ENCODE measurements at regions not wholly inside any gene's neighbourhood (a gene's known extent, or its start where the extent isn't known, plus 50 kb on each side); places are given as distances from the start of the nearest gene placed in this dataset.

GRCh38 chr11:70912226-70912840 lies 340.0 kb downstream of the SHANK2 start:
- H3K9ac ChIP-seq (ENCODE audit: low read depth in 1 of 2, low read length in 2 of 2): no peak overlapping the region
- H3K36me3 ChIP-seq (ENCODE audit: control insufficient read depth in 2 of 2, insufficient read depth in 2 of 2, low read length in 2 of 2): no peaks in the 10 kb centered on the region
- no peaks in the 10 kb centered on the region for H3K9me3 ChIP-seq (ENCODE audit: control insufficient read depth in 2 of 2, low read length in 2 of 2)
- H3K27ac ChIP-seq (ENCODE audit: low read depth in 2 of 2, low read length in 2 of 2): no peak overlapping the region
- peaks cover 4 to 7% of the 10 kb centered on the region in 2 donors for H3K4me1 ChIP-seq (ENCODE audit: control insufficient read depth in 2 of 2, insufficient read depth in 2 of 2, low read length in 2 of 2)
- H3K27me3 ChIP-seq (ENCODE audit: control insufficient read depth in 2 of 2, insufficient read depth in 2 of 2, low read length in 2 of 2): peaks cover 0 to 3% of the 10 kb centered on the region in 2 donors
- H3K4me3 ChIP-seq (ENCODE audit: low read length in 2 of 2): no peak overlapping the region

GRCh38 chr11:70913715-70914231 lies 338.6 kb downstream of the SHANK2 start:
- Histone ChIP-seq H3K9me3 (ENCODE audit: control insufficient read depth in 2 of 2, low read length in 2 of 2) (no peaks in the 10 kb centered on the region), H3K4me3 (ENCODE audit: low read length in 2 of 2) (no peak overlapping the region), H3K27ac (ENCODE audit: low read depth in 2 of 2, low read length in 2 of 2) (peak overlapping the region; percentile 62 to 65), H3K9ac (ENCODE audit: low read depth in 1 of 2, low read length in 2 of 2) (peak overlapping the region in 1 of 2 donors; percentile 20), H3K36me3 (ENCODE audit: control insufficient read depth in 2 of 2, insufficient read depth in 2 of 2, low read length in 2 of 2) (no peaks in the 10 kb centered on the region), H3K4me1 (ENCODE audit: control insufficient read depth in 2 of 2, insufficient read depth in 2 of 2, low read length in 2 of 2) (peaks cover 4 to 7% of the 10 kb centered on the region in 2 donors), H3K27me3 (ENCODE audit: control insufficient read depth in 2 of 2, insufficient read depth in 2 of 2, low read length in 2 of 2) (peaks cover 0 to 3% of the 10 kb centered on the region in 2 donors)

GRCh38 chr11:70914496-70914895 lies 337.9 kb downstream of the SHANK2 start:
- Histone ChIP-seq H3K27me3 (ENCODE audit: control insufficient read depth in 2 of 2, insufficient read depth in 2 of 2, low read length in 2 of 2) (peaks cover 0 to 3% of the 10 kb centered on the region in 2 donors), H3K4me3 (ENCODE audit: low read length in 2 of 2) (no peak overlapping the region), H3K36me3 (ENCODE audit: control insufficient read depth in 2 of 2, insufficient read depth in 2 of 2, low read length in 2 of 2) (no peaks in the 10 kb centered on the region), H3K27ac (ENCODE audit: low read depth in 2 of 2, low read length in 2 of 2) (peak overlapping the region; percentile 62 to 65), H3K4me1 (ENCODE audit: control insufficient read depth in 2 of 2, insufficient read depth in 2 of 2, low read length in 2 of 2) (peaks cover 4 to 7% of the 10 kb centered on the region in 2 donors), H3K9ac (ENCODE audit: low read depth in 1 of 2, low read length in 2 of 2) (no peak overlapping the region), H3K9me3 (ENCODE audit: control insufficient read depth in 2 of 2, low read length in 2 of 2) (no peaks in the 10 kb centered on the region)

- peaks cover 0 to 3% of the 10 kb centered on the region in 2 donors for H3K27me3 ChIP-seq (ENCODE audit: control insufficient read depth in 2 of 2, insufficient read depth in 2 of 2, low read length in 2 of 2)
- no peak overlapping the region for H3K9ac ChIP-seq (ENCODE audit: low read depth in 1 of 2, low read length in 2 of 2)
- H3K4me1 ChIP-seq (ENCODE audit: control insufficient read depth in 2 of 2, insufficient read depth in 2 of 2, low read length in 2 of 2): peaks cover 4 to 7% of the 10 kb centered on the region in 2 donors
- no peak overlapping the region for H3K4me3 ChIP-seq (ENCODE audit: low read length in 2 of 2)
- H3K9me3 ChIP-seq (ENCODE audit: control insufficient read depth in 2 of 2, low read length in 2 of 2): no peaks in the 10 kb centered on the region
- no peaks in the 10 kb centered on the region for H3K36me3 ChIP-seq (ENCODE audit: control insufficient read depth in 2 of 2, insufficient read depth in 2 of 2, low read length in 2 of 2)
- no peak overlapping the region for H3K27ac ChIP-seq (ENCODE audit: low read depth in 2 of 2, low read length in 2 of 2)
Observed at GRCh38 chr11:70915158-70915985, 337.0 kb downstream of the SHANK2 start.

- Histone ChIP-seq H3K27me3 (ENCODE audit: control insufficient read depth in 2 of 2, insufficient read depth in 2 of 2, low read length in 2 of 2) (peaks cover 0 to 3% of the 10 kb centered on the region in 2 donors), H3K9ac (ENCODE audit: low read depth in 1 of 2, low read length in 2 of 2) (no peak overlapping the region), H3K4me1 (ENCODE audit: control insufficient read depth in 2 of 2, insufficient read depth in 2 of 2, low read length in 2 of 2) (peaks cover 4 to 7% of the 10 kb centered on the region in 2 donors), H3K4me3 (ENCODE audit: low read length in 2 of 2) (no peak overlapping the region), H3K36me3 (ENCODE audit: control insufficient read depth in 2 of 2, insufficient read depth in 2 of 2, low read length in 2 of 2) (no peaks in the 10 kb centered on the region), H3K9me3 (ENCODE audit: control insufficient read depth in 2 of 2, low read length in 2 of 2) (no peaks in the 10 kb centered on the region), H3K27ac (ENCODE audit: low read depth in 2 of 2, low read length in 2 of 2) (no peak overlapping the region)
Observed at GRCh38 chr11:70916351-70916750, 336.0 kb downstream of the SHANK2 start.

- Histone ChIP-seq H3K4me1 (ENCODE audit: control insufficient read depth in 2 of 2, insufficient read depth in 2 of 2, low read length in 2 of 2) (peaks cover 4 to 7% of the 10 kb centered on the region in 2 donors), H3K27ac (ENCODE audit: low read depth in 2 of 2, low read length in 2 of 2) (no peak overlapping the region), H3K27me3 (ENCODE audit: control insufficient read depth in 2 of 2, insufficient read depth in 2 of 2, low read length in 2 of 2) (peaks cover 0 to 3% of the 10 kb centered on the region in 2 donors), H3K36me3 (ENCODE audit: control insufficient read depth in 2 of 2, insufficient read depth in 2 of 2, low read length in 2 of 2) (no peaks in the 10 kb centered on the region), H3K9me3 (ENCODE audit: control insufficient read depth in 2 of 2, low read length in 2 of 2) (peaks cover 0 to 2% of the 10 kb centered on the region in 2 donors), H3K9ac (ENCODE audit: low read depth in 1 of 2, low read length in 2 of 2) (no peak overlapping the region), H3K4me3 (ENCODE audit: low read length in 2 of 2) (no peak overlapping the region)
Observed at GRCh38 chr11:70918242-70918641, 334.1 kb downstream of the SHANK2 start.

GRCh38 chr11:70921804-70922203 lies 330.6 kb downstream of the SHANK2 start:
- H3K9ac ChIP-seq (ENCODE audit: low read depth in 1 of 2, low read length in 2 of 2): no peak overlapping the region
- H3K27ac ChIP-seq (ENCODE audit: low read depth in 2 of 2, low read length in 2 of 2): no peak overlapping the region
- no peaks in the 10 kb centered on the region for H3K4me1 ChIP-seq (ENCODE audit: control insufficient read depth in 2 of 2, insufficient read depth in 2 of 2, low read length in 2 of 2)
- H3K27me3 ChIP-seq (ENCODE audit: control insufficient read depth in 2 of 2, insufficient read depth in 2 of 2, low read length in 2 of 2): no peaks in the 10 kb centered on the region
- no peaks in the 10 kb centered on the region for H3K36me3 ChIP-seq (ENCODE audit: control insufficient read depth in 2 of 2, insufficient read depth in 2 of 2, low read length in 2 of 2)
- peaks cover 0 to 2% of the 10 kb centered on the region in 2 donors for H3K9me3 ChIP-seq (ENCODE audit: control insufficient read depth in 2 of 2, low read length in 2 of 2)
- no peak overlapping the region for H3K4me3 ChIP-seq (ENCODE audit: low read length in 2 of 2)

GRCh38 chr11:70924108-70924507 lies 328.3 kb downstream of the SHANK2 start:
- H3K36me3 ChIP-seq (ENCODE audit: control insufficient read depth in 2 of 2, insufficient read depth in 2 of 2, low read length in 2 of 2): no peaks in the 10 kb centered on the region
- H3K9me3 ChIP-seq (ENCODE audit: control insufficient read depth in 2 of 2, low read length in 2 of 2): peaks cover 0 to 2% of the 10 kb centered on the region in 2 donors
- H3K4me1 ChIP-seq (ENCODE audit: control insufficient read depth in 2 of 2, insufficient read depth in 2 of 2, low read length in 2 of 2): no peaks in the 10 kb centered on the region
- H3K9ac ChIP-seq (ENCODE audit: low read depth in 1 of 2, low read length in 2 of 2): no peak overlapping the region
- no peak overlapping the region for H3K4me3 ChIP-seq (ENCODE audit: low read length in 2 of 2)
- H3K27me3 ChIP-seq (ENCODE audit: control insufficient read depth in 2 of 2, insufficient read depth in 2 of 2, low read length in 2 of 2): no peaks in the 10 kb centered on the region
- H3K27ac ChIP-seq (ENCODE audit: low read depth in 2 of 2, low read length in 2 of 2): no peak overlapping the region

- H3K36me3 ChIP-seq (ENCODE audit: control insufficient read depth in 2 of 2, insufficient read depth in 2 of 2, low read length in 2 of 2): no peaks in the 10 kb centered on the region
- no peaks in the 10 kb centered on the region for H3K27me3 ChIP-seq (ENCODE audit: control insufficient read depth in 2 of 2, insufficient read depth in 2 of 2, low read length in 2 of 2)
- H3K4me3 ChIP-seq (ENCODE audit: low read length in 2 of 2): no peak overlapping the region
- no peak overlapping the region for H3K9ac ChIP-seq (ENCODE audit: low read depth in 1 of 2, low read length in 2 of 2)
- no peaks in the 10 kb centered on the region for H3K4me1 ChIP-seq (ENCODE audit: control insufficient read depth in 2 of 2, insufficient read depth in 2 of 2, low read length in 2 of 2)
- H3K9me3 ChIP-seq (ENCODE audit: control insufficient read depth in 2 of 2, low read length in 2 of 2): peaks cover 0 to 2% of the 10 kb centered on the region in 2 donors
- H3K27ac ChIP-seq (ENCODE audit: low read depth in 2 of 2, low read length in 2 of 2): no peak overlapping the region
Observed at GRCh38 chr11:70925238-70925637, 327.1 kb downstream of the SHANK2 start.

GRCh38 chr11:70926543-70927201 lies 325.7 kb downstream of the SHANK2 start:
- Histone ChIP-seq H3K36me3 (ENCODE audit: control insufficient read depth in 2 of 2, insufficient read depth in 2 of 2, low read length in 2 of 2) (no peaks in the 10 kb centered on the region), H3K27ac (ENCODE audit: low read depth in 2 of 2, low read length in 2 of 2) (no peak overlapping the region), H3K4me1 (ENCODE audit: control insufficient read depth in 2 of 2, insufficient read depth in 2 of 2, low read length in 2 of 2) (no peaks in the 10 kb centered on the region), H3K4me3 (ENCODE audit: low read length in 2 of 2) (no peak overlapping the region), H3K9ac (ENCODE audit: low read depth in 1 of 2, low read length in 2 of 2) (no peak overlapping the region), H3K9me3 (ENCODE audit: control insufficient read depth in 2 of 2, low read length in 2 of 2) (no peaks in the 10 kb centered on the region), H3K27me3 (ENCODE audit: control insufficient read depth in 2 of 2, insufficient read depth in 2 of 2, low read length in 2 of 2) (no peaks in the 10 kb centered on the region)
